Osteocyte (in vitro differentiated cells): ENCODE measurements at regions not wholly inside any gene's neighbourhood (a gene's known extent, or its start where the extent isn't known, plus 50 kb on each side); places are given as distances from the start of the nearest gene placed in this dataset.
"Not testable (repeated sequence)": the region's sequence is repeated elsewhere in the genome, so short reads cannot be mapped to it uniquely, and the experiment has no call there.

ENCODE experiments used
- DNase-seq: peaks from one replicate; pipeline ENCODE4 v3.0.0; 2021; ENCODE audit warnings: mixed read lengths; ENCODE audit not compliant: unreplicated experiment; ENCODE audit errors: extremely low spot score
- H3K27ac Mint-ChIP-seq: one replicate; pipeline ENCODE4 v1.8.0; 2021; ENCODE audit warnings: mild to moderate bottlenecking, mixed read lengths; ENCODE audit not compliant: unreplicated experiment
- H3K27me3 Mint-ChIP-seq: one replicate; pipeline ENCODE4 v1.8.0; 2021; ENCODE audit warnings: mixed read lengths; ENCODE audit not compliant: unreplicated experiment
- H3K36me3 Mint-ChIP-seq: one replicate; pipeline ENCODE4 v1.8.0; 2021; ENCODE audit warnings: mixed read lengths; ENCODE audit not compliant: unreplicated experiment
- H3K4me1 Mint-ChIP-seq: one replicate; pipeline ENCODE4 v1.8.0; 2021; ENCODE audit warnings: mixed read lengths; ENCODE audit not compliant: unreplicated experiment
- H3K4me3 Mint-ChIP-seq: one replicate; pipeline ENCODE4 v1.8.0; 2021; ENCODE audit warnings: mild to moderate bottlenecking, moderate library complexity, mixed read lengths; ENCODE audit not compliant: unreplicated experiment
- H3K9me3 Mint-ChIP-seq: one replicate; pipeline ENCODE4 v1.8.0; 2021; ENCODE audit warnings: mixed read lengths; ENCODE audit not compliant: unreplicated experiment
- CTCF ChIP-seq: fragments of 200-600 bp; sonication (generic); IDR thresholded peaks from 2 replicates; pipeline ENCODE4 v1.5.0; 2021; ENCODE audit warnings: antibody characterized with exemption, mild to moderate bottlenecking, moderate library complexity

- Mint-ChIP-seq H3K9me3 (no peaks in the 10 kb centered on the region), H3K36me3 (no peaks in the 10 kb centered on the region), H3K4me3 (no peak overlapping the region), H3K27ac (no peak overlapping the region), H3K27me3 (peaks cover 42% of the 10 kb centered on the region), H3K4me1 (no peaks in the 10 kb centered on the region)
- no peak for DNase-seq
- no peak for TF ChIP-seq CTCF
Measured at GRCh38 chr7:155394413-155394812, 63.5 kb upstream of the EN2 start.

GRCh38 chr7:155395176-155395797 lies 62.6 kb upstream of the EN2 start:
- Mint-ChIP-seq H3K9me3 (no peaks in the 10 kb centered on the region), H3K4me3 (no peak overlapping the region), H3K36me3 (no peaks in the 10 kb centered on the region), H3K4me1 (no peaks in the 10 kb centered on the region), H3K27me3 (peaks cover 35% of the 10 kb centered on the region), H3K27ac (no peak overlapping the region)
- DNase-seq, result no peak
- TF ChIP-seq CTCF, result no peak

GRCh38 chr7:155396661-155397060 lies 61.3 kb upstream of the EN2 start:
- H3K27ac Mint-ChIP-seq, result no peak overlapping the region

GRCh38 chr7:155397758-155398714 lies 59.9 kb upstream of the EN2 start:
- H3K27me3 Mint-ChIP-seq, result peaks cover 29% of the 10 kb centered on the region
- H3K4me3 Mint-ChIP-seq, H3K9me3 Mint-ChIP-seq, H3K4me1 Mint-ChIP-seq, H3K27ac Mint-ChIP-seq, DNase-seq, H3K36me3 Mint-ChIP-seq: not testable (repeated sequence)

More at GRCh38 chr7:155396661-155397060, 61.3 kb upstream of the EN2 start:
- H3K4me3 Mint-ChIP-seq, result no peak overlapping the region
- H3K27me3 Mint-ChIP-seq, result peaks cover 36% of the 10 kb centered on the region
- H3K4me1 Mint-ChIP-seq, result no peaks in the 10 kb centered on the region
- no peaks in the 10 kb centered on the region for H3K36me3 Mint-ChIP-seq
- no peak for DNase-seq
- no peaks in the 10 kb centered on the region for H3K9me3 Mint-ChIP-seq
- TF ChIP-seq CTCF, result no peak

- Mint-ChIP-seq H3K36me3 (no peaks in the 10 kb centered on the region), H3K27me3 (peaks cover 26% of the 10 kb centered on the region)
Measured at GRCh38 chr7:155398944-155399343, 59.0 kb upstream of the EN2 start.

More at GRCh38 chr7:155398944-155399343, 59.0 kb upstream of the EN2 start:
- no peaks in the 10 kb centered on the region for H3K9me3 Mint-ChIP-seq
- no peak for TF ChIP-seq CTCF
- H3K27ac Mint-ChIP-seq, result no peak overlapping the region
- no peaks in the 10 kb centered on the region for H3K4me1 Mint-ChIP-seq
- no peak for DNase-seq
- no peak overlapping the region for H3K4me3 Mint-ChIP-seq
